Testis (tissue), 2 donors: ENCODE measurements at regions not wholly inside any gene's neighbourhood (a gene's known extent, or its start where the extent isn't known, plus 50 kb on each side); places are given as distances from the start of the nearest gene placed in this dataset.
"Not testable (repeated sequence)": the region's sequence is repeated elsewhere in the genome, so short reads cannot be mapped to it uniquely, and the experiment has no call there.

Source experiments
- DNase-seq: peaks from one replicate; pipeline ENCODE4 v3.0.0-alpha.2; 2019
- H3K27ac ChIP-seq, 2 donors: fragments of 200-600 bp; sonication (generic); one replicate each; pipeline ENCODE4 v1.5.1; 2019
- H3K27me3 ChIP-seq: fragments of 200-600 bp; sonication (generic); one replicate; pipeline ENCODE4 v1.5.1; 2019
- H3K36me3 ChIP-seq: fragments of 200-600 bp; sonication (generic); one replicate; pipeline ENCODE4 v1.5.1; 2017; ENCODE audit warnings: low read depth; ENCODE audit errors: missing control alignments
- H3K4me1 ChIP-seq: fragments of 200-600 bp; sonication (generic); one replicate; pipeline ENCODE4 v1.5.1; 2019
- H3K4me3 ChIP-seq, 2 donors: fragments of 200-600 bp; sonication (generic); one replicate each; pipeline ENCODE4 v1.5.1; 2017 to 2019
- H3K9me3 ChIP-seq: fragments of 200-600 bp; sonication (generic); one replicate; pipeline ENCODE4 v1.5.1; 2017
- CTCF ChIP-seq, 3 experiments: fragments of 450-650 bp in 2 of 3; fragments of 200-600 bp in 1 of 3; sonication (generic) in 1 of 3; IDR thresholded peaks; one replicate each; pipeline ENCODE4 v1.5.1; 2016 to 2019; ENCODE audit warnings: antibody characterized with exemption in 3 of 3, mild to moderate bottlenecking in 2 of 3, moderate library complexity in 1 of 3
- POLR2A ChIP-seq: fragments of 450-650 bp; IDR thresholded peaks from one replicate; pipeline ENCODE4 v1.6.1; 2017; ENCODE audit warnings: antibody characterized with exemption, mild to moderate bottlenecking, moderate library complexity
- WGBS, 2 donors: methylation state at CpG; one replicate each; pipeline ENCODE4 v1.1.5; 2018; 5-methylcytosine and 5-hydroxymethylcytosine counted together
- intact Hi-C: fragments of 100-400 bp; cut with DNase I; formaldehyde crosslinking; loops from one replicate; pipeline ENCODE4 v1.15.1; 2023; ENCODE audit warnings: low total_unique reads

GRCh38 chr5:38675443-38675842 is 119.0 kb upstream of the LIFR start:
- DNase-seq, result no peak
- TF ChIP-seq POLR2A, result no peak
- no peak for TF ChIP-seq CTCF (IDR thresholded peaks at IDR 0.05)
- intact Hi-C loops, result no loop called here
- H3K4me1 ChIP-seq, result no peaks in the 10 kb centered on the region
- no peak overlapping the region for H3K27ac ChIP-seq
- 89 to 97% methylated on average over 2 of the region's 2 CpGs for WGBS, 2 donors
- no peaks in the 10 kb centered on the region for H3K9me3 ChIP-seq
- no peaks in the 10 kb centered on the region for H3K27me3 ChIP-seq
- no peaks in the 10 kb centered on the region for H3K36me3 ChIP-seq
- no peak overlapping the region for H3K4me3 ChIP-seq

DNA sequence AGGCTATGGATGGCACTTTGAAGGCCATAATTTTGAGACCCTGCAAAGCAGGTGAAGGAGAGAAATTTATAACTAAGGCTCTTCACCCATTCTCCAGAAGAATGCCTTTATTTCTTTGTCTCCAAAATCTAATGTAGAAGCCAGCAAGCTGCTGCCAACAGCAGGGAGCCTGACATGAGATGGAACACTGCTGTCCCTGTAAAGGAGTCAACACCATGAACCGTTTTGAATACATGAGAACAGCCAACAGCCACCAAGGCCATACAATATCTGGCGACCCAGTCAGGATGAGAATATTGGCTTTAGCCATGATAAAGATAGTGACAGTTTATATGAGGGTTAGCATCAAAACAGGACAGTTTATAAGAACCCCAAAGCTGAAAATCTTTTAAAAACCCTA is 121.2 kb upstream of the LIFR start:
- intact Hi-C loops, result no loop called here
- Histone ChIP-seq H3K4me1 (no peaks in the 10 kb centered on the region), H3K4me3 (no peak overlapping the region), H3K27me3 (no peaks in the 10 kb centered on the region), H3K27ac (no peak overlapping the region), H3K9me3 (no peaks in the 10 kb centered on the region), H3K36me3 (no peaks in the 10 kb centered on the region)
- WGBS, 2 donors, result 57 to 58% methylated on average over 2 of the region's 2 CpGs
- no peak for DNase-seq
- TF ChIP-seq CTCF (IDR thresholded peaks at IDR 0.05) (no peak), POLR2A (no peak)

GRCh38 chr5:38678076-38678475 is 121.6 kb upstream of the LIFR start:
- 91 to 95% methylated on average over 1 of the region's 1 CpG for WGBS, 2 donors
- H3K27ac ChIP-seq, result no peak overlapping the region
- H3K36me3 ChIP-seq, result no peaks in the 10 kb centered on the region
- intact Hi-C loops, result no loop called here
- H3K9me3 ChIP-seq, result no peaks in the 10 kb centered on the region
- no peak for DNase-seq
- H3K4me3 ChIP-seq, result no peak overlapping the region
- H3K4me1 ChIP-seq, result no peaks in the 10 kb centered on the region
- H3K27me3 ChIP-seq, result no peaks in the 10 kb centered on the region
- TF ChIP-seq POLR2A (no peak), CTCF (IDR thresholded peaks at IDR 0.05) (no peak)

DNA sequence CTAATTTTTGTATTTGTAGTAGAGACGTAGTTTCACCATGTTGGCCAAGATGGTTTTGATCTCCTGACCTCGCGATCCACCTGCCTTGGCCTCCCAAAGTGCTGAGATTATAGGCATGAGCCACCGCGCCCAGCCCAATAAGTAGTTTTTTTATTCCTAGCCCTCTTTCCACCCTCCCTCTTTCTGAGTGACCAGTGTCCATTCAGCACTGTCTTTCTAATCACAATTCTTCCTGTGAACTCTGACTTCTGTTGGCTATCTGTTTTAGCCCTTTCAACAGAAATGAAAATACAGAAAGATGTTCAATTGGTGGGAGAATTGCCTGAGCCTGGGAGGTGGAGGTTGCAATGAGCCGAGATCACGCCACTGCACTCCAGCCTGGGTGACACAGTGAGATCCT is 122.3 kb upstream of the LIFR start:
- intact Hi-C loops, H3K9me3 ChIP-seq, H3K4me1 ChIP-seq, H3K4me3 ChIP-seq, DNase-seq, H3K27ac ChIP-seq, H3K27me3 ChIP-seq, H3K36me3 ChIP-seq: not testable (repeated sequence)
- 85 to 91% methylated on average over 7 of the region's 7 CpGs for WGBS, 2 donors

- no peak for DNase-seq
- intact Hi-C loops, result no loop called here
- Histone ChIP-seq H3K27me3 (no peaks in the 10 kb centered on the region), H3K9me3 (no peaks in the 10 kb centered on the region), H3K36me3 (no peaks in the 10 kb centered on the region), H3K4me3 (no peak overlapping the region), H3K27ac (no peak overlapping the region), H3K4me1 (no peaks in the 10 kb centered on the region)
- TF ChIP-seq POLR2A, result no peak
- TF ChIP-seq CTCF (IDR thresholded peaks at IDR 0.05), result no peak
- WGBS, 2 donors, result 78 to 87% methylated on average over 5 of the region's 5 CpGs
These were observed 123.8 kb upstream of the LIFR start for GRCh38 chr5:38680094-38680825.
